ENCODE measurements at regions not wholly inside any gene's neighbourhood (a gene's known extent, or its start where the extent isn't known, plus 50 kb on each side); places are given as distances from the start of the nearest gene placed in this dataset.

- Histone ChIP-seq H3K27me3 (ENCODE audit: insufficient read depth, poor library complexity, severe bottlenecking) (no peaks in the 10 kb centered on the region), H3K27ac (replicated peaks) (no peak overlapping the region), H3K4me3 (replicated peaks; ENCODE audit: insufficient read depth, low read length) (no peak overlapping the region)
- DNase-seq (ENCODE audit: low read depth in 1 of 2, low spot score in 1 of 2), result no peak
- no peak for TF ChIP-seq CTCF (IDR thresholded peaks at IDR 0.05; ENCODE audit: insufficient read depth, low read length)
- TF ChIP-seq SPI1 (IDR thresholded peaks at IDR 0.05; ENCODE audit: borderline replicate concordance, low read depth), result no peak
- no peak for TF ChIP-seq GABPA (IDR thresholded peaks at IDR 0.05; ENCODE audit: low read depth)
- TF ChIP-seq POLR2AphosphoS5 (IDR thresholded peaks at IDR 0.05; ENCODE audit: low read depth), result no peak
- no peak for TF ChIP-seq REST (IDR thresholded peaks at IDR 0.05; ENCODE audit: insufficient replicate concordance, low read depth)
These were observed 242.6 kb upstream of the PITRM1 start for GRCh38 chr10:3415038-3415736.

GRCh38 chr10:3414667-3415023 is 242.1 kb upstream of the PITRM1 start:
- Histone ChIP-seq H3K27me3 (ENCODE audit: insufficient read depth, poor library complexity, severe bottlenecking) (no peaks in the 10 kb centered on the region), H3K27ac (replicated peaks) (no peak overlapping the region), H3K4me3 (replicated peaks; ENCODE audit: insufficient read depth, low read length) (no peak overlapping the region)
- TF ChIP-seq GABPA (IDR thresholded peaks at IDR 0.05; ENCODE audit: low read depth), result no peak
- DNase-seq (ENCODE audit: low read depth in 1 of 2, low spot score in 1 of 2), result no peak

GRCh38 chr10:3413937-3414666 is 241.5 kb upstream of the PITRM1 start:
- no peak for DNase-seq (ENCODE audit: low read depth in 1 of 2, low spot score in 1 of 2)
- TF ChIP-seq CTCF (IDR thresholded peaks at IDR 0.05; ENCODE audit: insufficient read depth, low read length), result no peak
- H3K27me3 ChIP-seq (ENCODE audit: insufficient read depth, poor library complexity, severe bottlenecking), result no peaks in the 10 kb centered on the region

GRCh38 chr10:3412646-3413045 is 240.1 kb upstream of the PITRM1 start:
- no peak overlapping the region for H3K27ac ChIP-seq (replicated peaks)
- no peaks in the 10 kb centered on the region for H3K27me3 ChIP-seq (ENCODE audit: insufficient read depth, poor library complexity, severe bottlenecking)
- TF ChIP-seq SPI1 (IDR thresholded peaks at IDR 0.05; ENCODE audit: borderline replicate concordance, low read depth) (no peak), REST (IDR thresholded peaks at IDR 0.05; ENCODE audit: insufficient replicate concordance, low read depth) (no peak), CTCF (IDR thresholded peaks at IDR 0.05; ENCODE audit: insufficient read depth, low read length) (no peak), GABPA (IDR thresholded peaks at IDR 0.05; ENCODE audit: low read depth) (no peak), POLR2AphosphoS5 (IDR thresholded peaks at IDR 0.05; ENCODE audit: low read depth) (no peak)
- no peak overlapping the region for H3K4me3 ChIP-seq (replicated peaks; ENCODE audit: insufficient read depth, low read length)
- no peak for DNase-seq (ENCODE audit: low read depth in 1 of 2, low spot score in 1 of 2)

More at GRCh38 chr10:3413937-3414666, 241.5 kb upstream of the PITRM1 start:
- Histone ChIP-seq H3K27ac (replicated peaks) (no peak overlapping the region), H3K4me3 (replicated peaks; ENCODE audit: insufficient read depth, low read length) (no peak overlapping the region)
